Liver (tissue), 3 donors: ENCODE measurements at regions not wholly inside any gene's neighbourhood (a gene's known extent, or its start where the extent isn't known, plus 50 kb on each side); places are given as distances from the start of the nearest gene placed in this dataset.

Experiments used
- CTCF ChIP-seq: fragments of 150-350 bp; IDR thresholded peaks from 2 replicates; pipeline ENCODE4 v1.5.1; 2017; ENCODE audit warnings: improper control_type of control experiment, low read depth, low read length; ENCODE audit not compliant: missing input control
- GABPA ChIP-seq, 2 donors: IDR thresholded peaks in 1 of 2; conservative IDR thresholded peaks in 1 of 2; 2 replicates each; pipeline ENCODE4 v1.6.1; 2016; ENCODE audit warnings: antibody characterized with exemption in 2 of 2, mild to moderate bottlenecking in 1 of 2, moderate library complexity in 1 of 2
- RAD21 ChIP-seq, 2 donors: IDR thresholded peaks; 2 replicates each; pipeline ENCODE4 v1.6.1; 2016; ENCODE audit warnings: antibody characterized with exemption in 2 of 2, mild to moderate bottlenecking in 2 of 2
- donor health status: healthy.
- donor health status: healthy.

GRCh38 chr4:15327311-15328298 is 100.2 kb upstream of the C1QTNF7 start:
- TF ChIP-seq CTCF (no peak), RAD21 (IDR thresholded peaks at IDR 0.05) (no peak), GABPA (IDR thresholded peaks at IDR 0.05 in 1 of 2, conservative IDR thresholded peaks at IDR 0.05 in 1 of 2) (no peak)
